GM19023 (cell line): ENCODE measurements at regions not wholly inside any gene's neighbourhood (a gene's known extent, or its start where the extent isn't known, plus 50 kb on each side); places are given as distances from the start of the nearest gene placed in this dataset.
"Not testable (repeated sequence)": the region's sequence is repeated elsewhere in the genome, so short reads cannot be mapped to it uniquely, and the experiment has no call there.

ENCODE experiments used
- ATAC-seq: cut with Tn5 transposase; IDR thresholded peaks from one replicate; pipeline ENCODE4 v1.9.1; 2021; ENCODE audit warnings: mild to moderate bottlenecking, moderate library complexity; ENCODE audit not compliant: unreplicated experiment

GRCh38 chr10:80697926-80698325 is 160.2 kb downstream of the SH2D4B start:
- ATAC-seq, result no peak

- ATAC-seq, result peak; percentile 92
Observed at GRCh38 chr10:80699602-80700039, 161.9 kb downstream of the SH2D4B start.

GRCh38 chr10:80700252-80700651 is 162.6 kb downstream of the SH2D4B start:
- ATAC-seq, result no peak

GRCh38 chr10:80700760-80701444 is 163.2 kb downstream of the SH2D4B start:
- ATAC-seq, result no peak

GRCh38 chr10:80701706-80702105 is 164.0 kb downstream of the SH2D4B start:
- no peak for ATAC-seq

- ATAC-seq, result no peak
Observed at GRCh38 chr10:80702143-80702542, 164.4 kb downstream of the SH2D4B start.

GRCh38 chr10:80705899-80706298 is 168.2 kb downstream of the SH2D4B start:
- ATAC-seq, result no peak

- ATAC-seq, result no peak
Observed at GRCh38 chr10:80708185-80708584, 170.5 kb downstream of the SH2D4B start.

- no peak for ATAC-seq
Observed at GRCh38 chr10:80708808-80709207, 171.1 kb downstream of the SH2D4B start.

GRCh38 chr10:80709866-80710265 is 172.2 kb downstream of the SH2D4B start:
- no peak for ATAC-seq

- ATAC-seq, result no peak
Observed at GRCh38 chr10:80713398-80713928, 175.8 kb downstream of the SH2D4B start.

GRCh38 chr10:80714566-80714965 is 176.9 kb downstream of the SH2D4B start:
- no peak for ATAC-seq

GRCh38 chr10:80718024-80718423 is 180.3 kb downstream of the SH2D4B start:
- ATAC-seq, result no peak

GRCh38 chr10:80719935-80720334 is 182.2 kb downstream of the SH2D4B start:
- no peak for ATAC-seq

- ATAC-seq, result no peak
Observed at GRCh38 chr10:80720549-80720948, 182.8 kb downstream of the SH2D4B start.

GRCh38 chr10:80728354-80728753 is 190.7 kb downstream of the SH2D4B start:
- not testable (repeated sequence) for ATAC-seq

GRCh38 chr10:80729896-80730295 is 192.2 kb downstream of the SH2D4B start:
- no peak for ATAC-seq

GRCh38 chr10:80730522-80730921 is 192.8 kb downstream of the SH2D4B start:
- no peak for ATAC-seq

- ATAC-seq, result no peak
Observed at GRCh38 chr10:80734589-80734988, 196.9 kb downstream of the SH2D4B start.

- no peak for ATAC-seq
Observed at GRCh38 chr10:80737209-80737608, 199.5 kb downstream of the SH2D4B start.

- ATAC-seq, result no peak
Observed at GRCh38 chr10:80739328-80739727, 201.6 kb downstream of the SH2D4B start.

- ATAC-seq, result no peak
Observed at GRCh38 chr10:80739963-80740715, 202.4 kb downstream of the SH2D4B start.
